ENCODE measurements at regions not wholly inside any gene's neighbourhood (a gene's known extent, or its start where the extent isn't known, plus 50 kb on each side); places are given as distances from the start of the nearest gene placed in this dataset.

GRCh38 chr13:111661776-111662175 is 341.3 kb downstream of the TEX29 start:
- TF ChIP-seq CTCF (IDR thresholded peaks at IDR 0.05): no peak
- TF ChIP-seq POLR2A (IDR thresholded peaks at IDR 0.05): no peak
